PC-3 (cell line): ENCODE measurements at regions not wholly inside any gene's neighbourhood (a gene's known extent, or its start where the extent isn't known, plus 50 kb on each side); places are given as distances from the start of the nearest gene placed in this dataset.

ENCODE experiments used
- ATAC-seq: fragments of 200-7000 bp; cut with Tn5 transposase; 2 replicates; pipeline ENCODE4 v1.9.1; 2020; ENCODE audit warnings: mild to moderate bottlenecking, moderate library complexity
- BruUV-seq: library from RNA; stranded (reverse); fragments of 400-500 nt; replicated peaks from 2 replicates; lab custom pipeline; 2021; lab: Mats Ljungman, UMichigan
- CTCF ChIA-PET: fragments of 300-600 bp; sonication (Branson Sonifier 250); formaldehyde crosslinking; loops from one replicate; lab custom pipeline; 2022; ENCODE audit warnings: antibody characterized with exemption; lab: Charles Lee
- POLR2A ChIA-PET: fragments of 300-600 bp; sonication (Branson Sonifier 250); formaldehyde crosslinking; loops from one replicate; lab custom pipeline; 2022; ENCODE audit warnings: antibody characterized with exemption; ENCODE audit not compliant: unreplicated experiment; lab: Charles Lee
- DNase-seq: peaks from one replicate; pipeline ENCODE4 v3.0.0-alpha.2; 2015
- H2AFZ ChIP-seq: fragments of 300-600 bp; sonication (generic); 2 replicates; pipeline ENCODE4 v1.6.0; 2016; ENCODE audit warnings: antibody characterized with exemption, low read length
- H3F3A ChIP-seq: fragments of 300-600 bp; sonication (generic); one replicate; pipeline ENCODE4 v1.6.0; 2017; ENCODE audit warnings: antibody characterized with exemption, low read length, control low read depth, mild to moderate bottlenecking; ENCODE audit not compliant: unreplicated experiment
- H3K27ac ChIP-seq: fragments of 300-600 bp; sonication (generic); 2 replicates; pipeline ENCODE4 v1.5.1; 2016; ENCODE audit warnings: mild to moderate bottlenecking, low read length
- H3K27me3 ChIP-seq: fragments of 300-600 bp; sonication (generic); 2 replicates; pipeline ENCODE4 v1.6.1; 2016; ENCODE audit warnings: low read length, mixed read lengths
- H3K36me3 ChIP-seq: fragments of 300-600 bp; sonication (generic); 2 replicates; pipeline ENCODE4 v1.6.1; 2016; ENCODE audit warnings: low read depth, mixed run types, low read length, mixed read lengths
- H3K4me1 ChIP-seq: fragments of 300-600 bp; sonication (generic); 2 replicates; pipeline ENCODE4 v1.5.1; 2016; ENCODE audit warnings: low read length; ENCODE audit not compliant: insufficient read depth
- H3K4me2 ChIP-seq: fragments of 300-600 bp; sonication (generic); 2 replicates; pipeline ENCODE4 v1.6.0; 2016; ENCODE audit warnings: low read length
- H3K4me3 ChIP-seq: fragments of 300-600 bp; sonication (generic); 2 replicates; pipeline ENCODE4 v1.5.1; 2016; ENCODE audit warnings: mild to moderate bottlenecking, low read length, mixed read lengths
- H3K79me2 ChIP-seq: fragments of 300-600 bp; sonication (generic); 2 replicates; pipeline ENCODE4 v1.6.1; 2017; ENCODE audit warnings: low read length, mixed read lengths
- H3K9ac ChIP-seq: fragments of 300-600 bp; sonication (generic); 2 replicates; pipeline ENCODE4 v1.6.0; 2016; ENCODE audit warnings: mild to moderate bottlenecking, low read length
- H3K9me2 ChIP-seq: fragments of 300-600 bp; sonication (generic); replicated peaks from 2 replicates; pipeline ENCODE4 v1.6.1; 2016; ENCODE audit warnings: mixed run types, low read length, mixed read lengths
- H3K9me3 ChIP-seq: fragments of 300-600 bp; sonication (generic); 2 replicates; pipeline ENCODE4 v1.6.1; 2016; ENCODE audit warnings: low read length, mixed read lengths
- H4K20me1 ChIP-seq: fragments of 300-600 bp; sonication (generic); 2 replicates; pipeline ENCODE4 v1.6.1; 2016; ENCODE audit warnings: low read length, mixed read lengths
- CTCF ChIP-seq: fragments of 300-600 bp; sonication (generic); conservative IDR thresholded peaks from 2 replicates; pipeline ENCODE4 v1.5.1; 2017; ENCODE audit warnings: antibody characterized with exemption, low read depth, mild to moderate bottlenecking, low read length
- EZH2 ChIP-seq: fragments of 300-600 bp; sonication (generic); IDR thresholded peaks from one replicate; pipeline ENCODE4 v1.6.1; 2017; ENCODE audit warnings: antibody characterized with exemption, mild to moderate bottlenecking, low read length; ENCODE audit not compliant: unreplicated experiment
- EZH2phosphoT487 ChIP-seq: fragments of 300-600 bp; sonication (generic); IDR thresholded peaks from 2 replicates; pipeline ENCODE4 v1.6.1; 2018; ENCODE audit warnings: mild to moderate bottlenecking, antibody characterized with exemption, low read length, borderline replicate concordance
- intact Hi-C: fragments of 100-400 bp; cut with micrococcal nuclease; formaldehyde crosslinking; loops from 2 replicates; pipeline ENCODE4 v1.9.0; 2023

- Histone ChIP-seq H3K9me2 (no peaks in the 10 kb centered on the region), H3K27me3 (no peaks in the 10 kb centered on the region), H2AFZ (no peak overlapping the region), H3K4me3 (no peak overlapping the region), H4K20me1 (no peaks in the 10 kb centered on the region), H3K27ac (no peak overlapping the region), H3K9me3 (no peaks in the 10 kb centered on the region), H3K4me2 (no peak overlapping the region), H3K4me1 (0 out of 2 replicates have a peak, but pooled peaks cover 1% of the 10 kb centered on the region), H3K36me3 (no peaks in the 10 kb centered on the region), H3F3A (no peaks in the 10 kb centered on the region), H3K9ac (no peak overlapping the region), H3K79me2 (no peaks in the 10 kb centered on the region)
- ChIA-PET CTCF (no interaction called here), POLR2A (no interaction called here)
- no TSS peak for BruUV-seq
- DNase-seq (no peak), ATAC-seq (no peak)
- TF ChIP-seq EZH2, result no peak
- TF ChIP-seq CTCF, result no peak
- no peak for TF ChIP-seq EZH2phosphoT487
- intact Hi-C loops, result no loop called here
These were observed 56.3 kb upstream of the BMPER start for GRCh38 chr7:33849004-33849403.

- ATAC-seq, result no peak
- CTCF ChIA-PET, result no interaction called here
These were observed 55.3 kb upstream of the BMPER start for GRCh38 chr7:33849971-33850559.

More at GRCh38 chr7:33849971-33850559, 55.3 kb upstream of the BMPER start:
- H3K9me3 ChIP-seq, result no peaks in the 10 kb centered on the region
- intact Hi-C loops, result no loop called here
- H3K9ac ChIP-seq, result no peak overlapping the region
- H3F3A ChIP-seq, result no peaks in the 10 kb centered on the region
- H3K79me2 ChIP-seq, result no peaks in the 10 kb centered on the region
- POLR2A ChIA-PET, result no interaction called here
- H2AFZ ChIP-seq, result no peak overlapping the region
- no peak for DNase-seq
- H3K4me3 ChIP-seq, result no peak overlapping the region
- no peak overlapping the region for H3K27ac ChIP-seq
- H3K4me2 ChIP-seq, result no peak overlapping the region
- H4K20me1 ChIP-seq, result no peaks in the 10 kb centered on the region
- TF ChIP-seq CTCF (no peak), EZH2phosphoT487 (no peak), EZH2 (no peak)
- H3K36me3 ChIP-seq, result no peaks in the 10 kb centered on the region
- peaks cover 12% of the 10 kb centered on the region for H3K4me1 ChIP-seq
- H3K27me3 ChIP-seq, result no peaks in the 10 kb centered on the region
- no peaks in the 10 kb centered on the region for H3K9me2 ChIP-seq
- no TSS peak for BruUV-seq
